ENCODE measurements at regions not wholly inside any gene's neighbourhood (a gene's known extent, or its start where the extent isn't known, plus 50 kb on each side); places are given as distances from the start of the nearest gene placed in this dataset.

- peaks cover 7% of the 10 kb centered on the region for H3K27me3 Mint-ChIP-seq (ENCODE audit: low read depth)
- TF ChIP-seq, protein P1, sequence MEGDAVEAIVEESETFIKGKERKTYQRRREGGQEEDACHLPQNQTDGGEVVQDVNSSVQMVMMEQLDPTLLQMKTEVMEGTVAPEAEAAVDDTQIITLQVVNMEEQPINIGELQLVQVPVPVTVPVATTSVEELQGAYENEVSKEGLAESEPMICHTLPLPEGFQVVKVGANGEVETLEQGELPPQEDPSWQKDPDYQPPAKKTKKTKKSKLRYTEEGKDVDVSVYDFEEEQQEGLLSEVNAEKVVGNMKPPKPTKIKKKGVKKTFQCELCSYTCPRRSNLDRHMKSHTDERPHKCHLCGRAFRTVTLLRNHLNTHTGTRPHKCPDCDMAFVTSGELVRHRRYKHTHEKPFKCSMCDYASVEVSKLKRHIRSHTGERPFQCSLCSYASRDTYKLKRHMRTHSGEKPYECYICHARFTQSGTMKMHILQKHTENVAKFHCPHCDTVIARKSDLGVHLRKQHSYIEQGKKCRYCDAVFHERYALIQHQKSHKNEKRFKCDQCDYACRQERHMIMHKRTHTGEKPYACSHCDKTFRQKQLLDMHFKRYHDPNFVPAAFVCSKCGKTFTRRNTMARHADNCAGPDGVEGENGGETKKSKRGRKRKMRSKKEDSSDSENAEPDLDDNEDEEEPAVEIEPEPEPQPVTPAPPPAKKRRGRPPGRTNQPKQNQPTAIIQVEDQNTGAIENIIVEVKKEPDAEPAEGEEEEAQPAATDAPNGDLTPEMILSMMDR (IDR thresholded peaks at IDR 0.05; ENCODE audit: unreplicated experiment in 3 of 3) = no peak
These were observed 240.1 kb upstream of the HDAC4 start for GRCh38 chr2:239640676-239641578.

DNA sequence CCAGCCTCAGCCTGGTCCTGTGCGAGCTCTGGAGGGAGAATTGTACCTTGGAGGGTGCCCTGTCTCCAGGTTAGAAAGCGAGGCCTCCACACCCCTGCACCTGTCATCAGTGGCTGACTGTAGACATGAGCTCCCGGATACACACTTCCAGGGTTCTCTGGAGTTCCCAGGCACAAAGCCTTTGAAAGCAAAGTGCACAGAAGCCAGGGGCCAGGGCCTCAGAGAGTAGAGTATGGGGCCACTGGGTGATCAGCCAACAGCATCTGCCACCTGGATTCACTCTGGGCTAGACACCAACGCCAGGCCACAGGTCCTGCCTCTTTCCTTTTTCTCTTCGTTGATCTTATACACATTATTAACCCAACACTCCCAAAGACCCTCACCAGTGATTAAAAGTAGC, 239.4 kb upstream of the HDAC4 start:
- TF ChIP-seq, protein P1 (IDR thresholded peaks at IDR 0.05; ENCODE audit: unreplicated experiment in 3 of 3) = no peak
- H3K27ac Mint-ChIP-seq = no peak overlapping the region
- H3K4me1 Mint-ChIP-seq = no peaks in the 10 kb centered on the region
- no peaks in the 10 kb centered on the region for H3K36me3 Mint-ChIP-seq (ENCODE audit: low read depth)
- peaks cover 6% of the 10 kb centered on the region for H3K9me3 Mint-ChIP-seq
- peaks cover 10% of the 10 kb centered on the region for H3K27me3 Mint-ChIP-seq (ENCODE audit: low read depth)
- no peak overlapping the region for H3K4me3 Mint-ChIP-seq

More at GRCh38 chr2:239640676-239641578, 240.1 kb upstream of the HDAC4 start:
- peaks cover 6% of the 10 kb centered on the region for H3K9me3 Mint-ChIP-seq
- H3K4me1 Mint-ChIP-seq = no peaks in the 10 kb centered on the region
- H3K4me3 Mint-ChIP-seq = no peak overlapping the region
- no peak overlapping the region for H3K27ac Mint-ChIP-seq
- H3K36me3 Mint-ChIP-seq (ENCODE audit: low read depth) = no peaks in the 10 kb centered on the region

- no peaks in the 10 kb centered on the region for H3K4me1 Mint-ChIP-seq
- H3K9me3 Mint-ChIP-seq = peaks cover 5% of the 10 kb centered on the region
- peaks cover 15% of the 10 kb centered on the region for H3K27me3 Mint-ChIP-seq (ENCODE audit: low read depth)
These were observed 238.8 kb upstream of the HDAC4 start for GRCh38 chr2:239639421-239640185.

DNA sequence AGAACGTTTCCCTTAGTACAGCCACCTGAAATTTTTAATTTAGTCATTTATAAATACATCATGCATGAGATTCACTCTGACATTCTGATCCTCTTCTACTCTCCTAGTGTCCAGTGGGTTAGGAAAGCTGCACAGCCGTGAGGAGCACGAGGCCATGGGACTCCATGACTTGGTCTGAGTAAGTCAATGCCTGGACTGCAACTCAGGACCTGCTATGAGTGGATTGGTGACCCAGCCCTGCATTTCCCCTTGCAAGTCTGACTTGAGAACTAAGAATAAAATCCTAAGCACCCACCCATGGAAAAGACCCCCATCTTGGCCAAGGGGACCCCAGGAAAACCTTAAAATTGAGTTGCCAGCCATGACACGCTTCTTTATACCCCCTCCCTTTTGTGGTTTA, 237.6 kb upstream of the HDAC4 start:
- TF ChIP-seq, protein P1 (IDR thresholded peaks at IDR 0.05; ENCODE audit: unreplicated experiment in 3 of 3) = no peak
- H3K36me3 Mint-ChIP-seq (ENCODE audit: low read depth) = no peaks in the 10 kb centered on the region
- no peak overlapping the region for H3K27ac Mint-ChIP-seq
- H3K9me3 Mint-ChIP-seq = peaks cover 6% of the 10 kb centered on the region
- no peaks in the 10 kb centered on the region for H3K4me1 Mint-ChIP-seq
- H3K27me3 Mint-ChIP-seq (ENCODE audit: low read depth) = peaks cover 16% of the 10 kb centered on the region
- no peak overlapping the region for H3K4me3 Mint-ChIP-seq

More at GRCh38 chr2:239639421-239640185, 238.8 kb upstream of the HDAC4 start:
- no peak overlapping the region for H3K4me3 Mint-ChIP-seq
- H3K27ac Mint-ChIP-seq = no peak overlapping the region
- TF ChIP-seq, protein P1 (IDR thresholded peaks at IDR 0.05; ENCODE audit: unreplicated experiment in 3 of 3) = no peak
- no peaks in the 10 kb centered on the region for H3K36me3 Mint-ChIP-seq (ENCODE audit: low read depth)

DNA sequence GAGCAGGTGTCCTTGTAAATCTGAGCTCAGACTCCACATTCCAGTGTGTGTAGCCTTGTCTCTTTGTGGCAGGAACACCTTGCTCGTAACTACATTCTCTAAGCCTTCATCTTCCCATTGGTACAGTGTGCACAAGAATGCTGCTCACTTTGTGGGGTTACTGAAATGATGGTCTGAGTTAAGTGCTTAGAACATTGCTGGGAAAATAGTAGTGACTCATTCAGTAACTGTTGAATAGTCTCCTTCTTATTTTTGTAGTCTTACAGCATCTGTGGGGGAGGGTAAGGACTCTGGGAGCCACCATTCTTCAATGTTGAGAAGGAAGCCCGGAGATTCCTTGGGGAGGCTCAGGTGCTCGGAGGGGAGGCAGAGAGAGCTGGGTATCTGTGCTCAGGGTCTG, 236.0 kb upstream of the HDAC4 start:
- H3K27me3 Mint-ChIP-seq (ENCODE audit: low read depth) = peaks cover 16% of the 10 kb centered on the region
- H3K4me1 Mint-ChIP-seq = no peaks in the 10 kb centered on the region
- TF ChIP-seq, protein P1 (IDR thresholded peaks at IDR 0.05; ENCODE audit: unreplicated experiment in 3 of 3) = no peak
- no peak overlapping the region for H3K27ac Mint-ChIP-seq
- H3K36me3 Mint-ChIP-seq (ENCODE audit: low read depth) = no peaks in the 10 kb centered on the region
- peaks cover 6% of the 10 kb centered on the region for H3K9me3 Mint-ChIP-seq
- no peak overlapping the region for H3K4me3 Mint-ChIP-seq

All from nephron (organoid).